HepG2 (cell line): ENCODE measurements at regions not wholly inside any gene's neighbourhood (a gene's known extent, or its start where the extent isn't known, plus 50 kb on each side); places are given as distances from the start of the nearest gene placed in this dataset.

Experiments used
- ATAC-seq: fragments of 200-7000 bp; cut with Tn5 transposase; 3 replicates; pipeline ENCODE4 v1.9.1; 2020; ENCODE audit warnings: mild to moderate bottlenecking, moderate library complexity
- BruUV-seq: library from RNA; stranded (reverse); fragments of 400-500 nt; replicated peaks from 2 replicates; lab custom pipeline; 2021; lab: Mats Ljungman, UMichigan
- CTCF ChIA-PET: fragments of 300-600 bp; formaldehyde crosslinking; extraction: SDS; loops from one replicate; lab custom pipeline; 2021; ENCODE audit warnings: low total read pairs, inconsistent platforms, low intra/inter-chr PET ratio; lab: Yijun Ruan, JAX
- POLR2A ChIA-PET: fragments of 350-600 bp; sonication (Branson Sonifier 250); formaldehyde crosslinking; loops from one replicate; lab custom pipeline; 2020; ENCODE audit warnings: antibody characterized with exemption, inconsistent platforms; lab: Yijun Ruan, JAX
- DNase-seq: peaks from one replicate; pipeline ENCODE4 v3.0.0-alpha.2; 2015; ENCODE audit warnings: low spot score
- FAIRE-seq: peaks from 3 replicates; lab custom pipeline; 2011; peaks lifted over from hg19 to GRCh38; lab: Jason Lieb, UNC
- H2AFZ ChIP-seq: one replicate; pipeline ENCODE4 v1.6.1; 2011; ENCODE audit warnings: low read length, inconsistent platforms
- H3K27ac ChIP-seq: fragments of 300-600 bp; 3 replicates; pipeline ENCODE4 v1.8.0; 2011; ENCODE audit warnings: mixed run types, mild to moderate bottlenecking, mixed read lengths, low read length, inconsistent platforms; ENCODE audit not compliant: insufficient read depth; ENCODE audit errors: extremely low read length
- H3K27me3 ChIP-seq, 2 experiments: fragments of 200-600 bp in 1 of 2; 2 replicates in 1 of 2; 3 replicates in 1 of 2; pipeline versions ENCODE4 v1.6.0 to v1.8.0; 2011; ENCODE audit warnings: low read length in 2 of 2, mild to moderate bottlenecking in 2 of 2, moderate library complexity in 2 of 2, inconsistent platforms in 1 of 2; ENCODE audit not compliant: insufficient read depth in 2 of 2, control insufficient read depth in 1 of 2
- H3K36me3 ChIP-seq, 2 experiments: fragments of 200-600 bp in 1 of 2; replicated peaks in 1 of 2; 2 replicates in 1 of 2; 3 replicates in 1 of 2; pipeline versions ENCODE4 v1.5.1 to v1.8.0; 2011; ENCODE audit warnings: low read length in 2 of 2, inconsistent platforms in 1 of 2; ENCODE audit not compliant: insufficient read depth in 2 of 2, control insufficient read depth in 1 of 2
- H3K4me1 ChIP-seq: 2 replicates; pipeline ENCODE4 v1.5.1; 2012; ENCODE audit warnings: low read length, inconsistent platforms; ENCODE audit not compliant: insufficient read depth
- H3K4me2 ChIP-seq: 2 replicates; pipeline ENCODE4 v1.6.0; 2011; ENCODE audit warnings: low read depth, low read length, inconsistent platforms
- H3K4me3 ChIP-seq, 3 experiments: fragments of 200-600 bp in 1 of 3; sonication (generic), shearing (Covaris generic) in 1 of 3; replicated peaks in 1 of 3; 2 replicates each; pipeline ENCODE4 v1.5.1; 2011 to 2016; ENCODE audit warnings: low read length in 3 of 3, inconsistent platforms in 2 of 3, low read depth in 2 of 3, mild to moderate bottlenecking in 2 of 3, control low read depth in 1 of 3, mixed read lengths in 1 of 3; ENCODE audit not compliant: insufficient read depth in 1 of 3
- H3K79me2 ChIP-seq: one replicate; pipeline ENCODE4 v1.6.1; 2011; ENCODE audit warnings: low read length, inconsistent platforms; ENCODE audit not compliant: insufficient read depth
- H3K9ac ChIP-seq: 2 replicates; pipeline ENCODE4 v1.6.0; 2011; ENCODE audit warnings: mild to moderate bottlenecking, low read depth, low read length, inconsistent platforms; ENCODE audit not compliant: insufficient read depth
- H3K9me3 ChIP-seq: 2 replicates; pipeline ENCODE4 v1.5.1; 2012; ENCODE audit warnings: mild to moderate bottlenecking, low read length
- H4K20me1 ChIP-seq: 2 replicates; pipeline ENCODE4 v1.6.0; 2011; ENCODE audit warnings: inconsistent platforms, mild to moderate bottlenecking, low read length, moderate library complexity; ENCODE audit not compliant: insufficient read depth
- AKNA ChIP-seq: sonication (generic); formaldehyde crosslinking; IDR thresholded peaks from 2 replicates; pipeline ENCODE4 v1.4.0; 2020; ENCODE audit warnings: missing genetic modification reagents, borderline replicate concordance
- CCAR2 ChIP-seq: fragments of 200-400 bp; formaldehyde crosslinking; optimal IDR thresholded peaks from 2 replicates; pipeline ENCODE3; 2018; ENCODE audit warnings: low read depth, mild to moderate bottlenecking, low read length, moderate library complexity
- ELF1 ChIP-seq: sonication (generic); formaldehyde crosslinking; IDR thresholded peaks from 2 replicates; pipeline ENCODE4 v1.4.0; 2020; ENCODE audit warnings: missing genetic modification reagents
- HIC2 ChIP-seq: sonication (generic); formaldehyde crosslinking; IDR thresholded peaks from 2 replicates; pipeline ENCODE4 v1.9.0; 2022; ENCODE audit warnings: low read depth, missing genetic modification reagents
- KDM3A ChIP-seq: IDR thresholded peaks from 2 replicates; pipeline ENCODE4 v1.6.1; 2018; ENCODE audit warnings: low read depth, missing compliant biosample characterization
- NCOA2 ChIP-seq: sonication (generic); formaldehyde crosslinking; IDR thresholded peaks from 2 replicates; pipeline ENCODE4 v1.8.0; 2022; ENCODE audit warnings: inconsistent platforms
- NFIC ChIP-seq: IDR thresholded peaks from 2 replicates; pipeline ENCODE4 v1.6.1; 2012; ENCODE audit warnings: mild to moderate bottlenecking, low read length, inconsistent platforms
- PRDM4 ChIP-seq: sonication (generic); formaldehyde crosslinking; IDR thresholded peaks from 2 replicates; pipeline ENCODE4 v1.9.0; 2021; ENCODE audit warnings: missing genetic modification reagents, borderline replicate concordance
- RNF219 ChIP-seq: sonication (generic); formaldehyde crosslinking; IDR thresholded peaks from 2 replicates; pipeline ENCODE4 v1.5.0; 2020; ENCODE audit warnings: mild to moderate bottlenecking, missing genetic modification reagents
- ZNF17 ChIP-seq: sonication (generic); formaldehyde crosslinking; IDR thresholded peaks from 2 replicates; pipeline ENCODE4 v1.5.0; 2020; ENCODE audit warnings: mild to moderate bottlenecking, missing genetic modification reagents
- ZNF44 ChIP-seq: sonication (generic); formaldehyde crosslinking; IDR thresholded peaks from 2 replicates; pipeline ENCODE4 v1.5.1; 2020; ENCODE audit warnings: mild to moderate bottlenecking, missing genetic modification reagents
- ZSCAN31 ChIP-seq: sonication (generic); formaldehyde crosslinking; IDR thresholded peaks from 2 replicates; pipeline ENCODE4 v1.5.0; 2020; ENCODE audit warnings: low read depth, mild to moderate bottlenecking, missing genetic modification reagents
- in situ Hi-C: cut with HindIII; loops from 2 replicates; pipeline ENCODE4 v1.10.0; 2017; ENCODE audit warnings: low pct_unique_long_range_greater_than_20kb; ENCODE audit not compliant: extremely low pct_ligation_motif_present
- intact Hi-C: fragments of 100-400 bp; cut with micrococcal nuclease; formaldehyde crosslinking; loops from one replicate; pipeline ENCODE4 v1.10.0; 2022; ENCODE audit not compliant: unreplicated experiment

GRCh38 chr13:53417601-53418000 is 389.0 kb downstream of the OLFM4 start:
- Histone ChIP-seq H3K4me2 (no peak overlapping the region), H3K4me1 (no peaks in the 10 kb centered on the region), H4K20me1 (no peaks in the 10 kb centered on the region), H2AFZ (no peak overlapping the region), H3K36me3 (no peaks in the 10 kb centered on the region), H3K27ac (no peak overlapping the region), H3K79me2 (no peaks in the 10 kb centered on the region), H3K9me3 (peaks cover 72% of the 10 kb centered on the region), H3K4me3 (no peak overlapping the region), H3K9ac (no peak overlapping the region), H3K27me3 (no peaks in the 10 kb centered on the region)
- in situ Hi-C loops = no loop called here
- DNase-seq (no peak), FAIRE-seq (no peak), ATAC-seq (no peak)
- ChIA-PET CTCF (no interaction called here), POLR2A (no interaction called here)
- intact Hi-C loops = no loop called here
- no TSS peak for BruUV-seq
- no peak for TF ChIP-seq ZNF44 (CRISPR knock-in tag)
- TF ChIP-seq AKNA = no peak
- no peak for TF ChIP-seq HIC2 (CRISPR knock-in tag)
- TF ChIP-seq ELF1 = no peak
- no peak for TF ChIP-seq ZSCAN31 (CRISPR knock-in tag)
- no peak for TF ChIP-seq PRDM4 (CRISPR knock-in tag)
- TF ChIP-seq KDM3A (CRISPR knock-in tag) = no peak
- no peak for TF ChIP-seq CCAR2
- TF ChIP-seq ZNF17 = no peak
- no peak for TF ChIP-seq NCOA2 (CRISPR knock-in tag)
- TF ChIP-seq RNF219 = no peak
- no peak for TF ChIP-seq NFIC
